Type B pancreatic cell (in vitro differentiated cells): ENCODE measurements at regions not wholly inside any gene's neighbourhood (a gene's known extent, or its start where the extent isn't known, plus 50 kb on each side); places are given as distances from the start of the nearest gene placed in this dataset.
"Not testable (repeated sequence)": the region's sequence is repeated elsewhere in the genome, so short reads cannot be mapped to it uniquely, and the experiment has no call there.

ENCODE experiments used
- DNase-seq: peaks from one replicate; pipeline ENCODE4 v3.0.0; 2021; ENCODE audit warnings: mixed read lengths; ENCODE audit not compliant: unreplicated experiment; ENCODE audit errors: extremely low spot score
- H3K27ac Mint-ChIP-seq: 2 replicates; pipeline ENCODE4 v1.8.0; 2021; ENCODE audit warnings: mild to moderate bottlenecking, mixed read lengths
- H3K27me3 Mint-ChIP-seq: 2 replicates; pipeline ENCODE4 v1.8.0; 2021; ENCODE audit warnings: mixed read lengths
- H3K36me3 Mint-ChIP-seq: 2 replicates; pipeline ENCODE4 v1.8.0; 2021; ENCODE audit warnings: mixed read lengths
- H3K4me1 Mint-ChIP-seq: one replicate; pipeline ENCODE4 v1.8.0; 2021; ENCODE audit warnings: mixed read lengths; ENCODE audit not compliant: unreplicated experiment
- H3K4me3 Mint-ChIP-seq: 2 replicates; pipeline ENCODE4 v1.8.0; 2021; ENCODE audit warnings: mild to moderate bottlenecking, mixed read lengths
- H3K9me3 Mint-ChIP-seq: 2 replicates; pipeline ENCODE4 v1.8.0; 2021; ENCODE audit warnings: mixed read lengths
- TF ChIP-seq, protein P1 (sequence below): fragments of 200-600 bp; sonication (generic); conservative IDR thresholded peaks from 2 replicates; pipeline ENCODE4 v1.5.0; 2021; ENCODE audit warnings: antibody characterized with exemption, mild to moderate bottlenecking

DNA sequence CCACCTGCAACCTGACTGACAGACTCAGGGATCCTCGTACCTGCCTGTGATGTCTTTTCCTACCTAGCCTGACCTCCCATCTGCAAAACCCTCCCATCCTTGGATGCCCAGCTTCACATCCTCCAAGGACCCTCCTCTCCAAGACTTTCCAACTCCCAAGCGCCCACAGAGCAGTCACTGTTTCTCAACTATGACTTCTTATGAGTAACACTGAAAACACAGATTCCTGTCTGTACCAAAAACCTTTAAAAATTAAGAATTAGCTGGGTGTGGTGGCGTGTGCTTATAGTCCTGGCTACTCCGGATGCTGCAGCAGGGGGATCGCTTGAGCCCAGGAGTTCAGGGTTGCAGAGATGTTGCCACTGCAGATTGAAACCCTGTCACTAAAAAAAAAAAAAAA, 181.9 kb downstream of the PSMG1 start:
- no peaks in the 10 kb centered on the region for H3K36me3 Mint-ChIP-seq
- H3K27ac Mint-ChIP-seq: no peak overlapping the region
- H3K27me3 Mint-ChIP-seq: peaks cover 5% of the 10 kb centered on the region
- no peak overlapping the region for H3K4me3 Mint-ChIP-seq
- H3K4me1 Mint-ChIP-seq: peaks cover 23% of the 10 kb centered on the region
- TF ChIP-seq, protein P1, sequence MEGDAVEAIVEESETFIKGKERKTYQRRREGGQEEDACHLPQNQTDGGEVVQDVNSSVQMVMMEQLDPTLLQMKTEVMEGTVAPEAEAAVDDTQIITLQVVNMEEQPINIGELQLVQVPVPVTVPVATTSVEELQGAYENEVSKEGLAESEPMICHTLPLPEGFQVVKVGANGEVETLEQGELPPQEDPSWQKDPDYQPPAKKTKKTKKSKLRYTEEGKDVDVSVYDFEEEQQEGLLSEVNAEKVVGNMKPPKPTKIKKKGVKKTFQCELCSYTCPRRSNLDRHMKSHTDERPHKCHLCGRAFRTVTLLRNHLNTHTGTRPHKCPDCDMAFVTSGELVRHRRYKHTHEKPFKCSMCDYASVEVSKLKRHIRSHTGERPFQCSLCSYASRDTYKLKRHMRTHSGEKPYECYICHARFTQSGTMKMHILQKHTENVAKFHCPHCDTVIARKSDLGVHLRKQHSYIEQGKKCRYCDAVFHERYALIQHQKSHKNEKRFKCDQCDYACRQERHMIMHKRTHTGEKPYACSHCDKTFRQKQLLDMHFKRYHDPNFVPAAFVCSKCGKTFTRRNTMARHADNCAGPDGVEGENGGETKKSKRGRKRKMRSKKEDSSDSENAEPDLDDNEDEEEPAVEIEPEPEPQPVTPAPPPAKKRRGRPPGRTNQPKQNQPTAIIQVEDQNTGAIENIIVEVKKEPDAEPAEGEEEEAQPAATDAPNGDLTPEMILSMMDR: no peak
- DNase-seq: no peak
- no peaks in the 10 kb centered on the region for H3K9me3 Mint-ChIP-seq

DNA sequence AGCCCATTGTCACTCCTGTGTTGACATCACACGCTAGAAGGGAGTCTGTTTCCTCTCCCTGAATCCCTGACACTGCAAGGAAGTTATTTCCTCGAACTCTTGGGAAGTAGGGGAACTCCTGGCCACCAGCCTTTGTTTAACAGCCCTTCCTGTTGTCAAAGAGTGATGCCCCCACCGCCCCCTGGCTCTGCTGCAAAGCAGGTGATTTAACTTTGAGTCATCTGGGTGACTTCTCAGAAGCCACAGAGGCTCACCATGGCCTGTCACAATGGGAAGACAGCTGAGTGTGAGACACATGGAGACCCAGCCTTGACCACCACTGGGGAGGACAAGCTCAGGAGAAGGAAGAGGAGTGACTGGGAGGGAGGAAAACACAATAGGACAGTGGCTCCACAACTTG, 182.8 kb downstream of the PSMG1 start:
- no peak for DNase-seq
- no peaks in the 10 kb centered on the region for H3K9me3 Mint-ChIP-seq
- H3K27ac Mint-ChIP-seq: no peak overlapping the region
- H3K36me3 Mint-ChIP-seq: no peaks in the 10 kb centered on the region
- TF ChIP-seq, protein P1: no peak
- H3K27me3 Mint-ChIP-seq: peaks cover 5% of the 10 kb centered on the region
- no peak overlapping the region for H3K4me3 Mint-ChIP-seq
- H3K4me1 Mint-ChIP-seq: peaks cover 23% of the 10 kb centered on the region

DNA sequence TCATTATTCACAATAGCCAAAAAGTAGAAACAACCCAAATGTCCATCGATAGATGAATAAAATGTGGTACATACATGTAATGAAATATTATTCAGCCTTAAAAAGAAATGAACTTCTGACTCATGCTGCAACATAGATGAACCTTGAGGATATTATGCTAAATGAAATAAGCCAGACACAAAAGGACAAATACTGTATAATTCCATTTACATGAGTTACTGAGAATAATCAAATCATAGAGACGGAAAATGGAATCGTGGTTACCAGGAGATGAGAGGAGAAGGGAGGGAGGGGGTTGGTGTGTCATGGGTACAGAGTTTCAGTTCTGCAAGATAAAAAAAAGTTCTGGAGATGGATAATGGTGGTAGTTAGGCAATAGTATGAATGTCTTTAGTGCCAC, 184.1 kb downstream of the PSMG1 start:
- H3K9me3 Mint-ChIP-seq: no peaks in the 10 kb centered on the region
- H3K36me3 Mint-ChIP-seq: no peaks in the 10 kb centered on the region
- no peak overlapping the region for H3K4me3 Mint-ChIP-seq
- no peak overlapping the region for H3K27ac Mint-ChIP-seq
- peaks cover 12% of the 10 kb centered on the region for H3K4me1 Mint-ChIP-seq
- no peak for DNase-seq
- peaks cover 12% of the 10 kb centered on the region for H3K27me3 Mint-ChIP-seq
- TF ChIP-seq, protein P1: no peak

DNA sequence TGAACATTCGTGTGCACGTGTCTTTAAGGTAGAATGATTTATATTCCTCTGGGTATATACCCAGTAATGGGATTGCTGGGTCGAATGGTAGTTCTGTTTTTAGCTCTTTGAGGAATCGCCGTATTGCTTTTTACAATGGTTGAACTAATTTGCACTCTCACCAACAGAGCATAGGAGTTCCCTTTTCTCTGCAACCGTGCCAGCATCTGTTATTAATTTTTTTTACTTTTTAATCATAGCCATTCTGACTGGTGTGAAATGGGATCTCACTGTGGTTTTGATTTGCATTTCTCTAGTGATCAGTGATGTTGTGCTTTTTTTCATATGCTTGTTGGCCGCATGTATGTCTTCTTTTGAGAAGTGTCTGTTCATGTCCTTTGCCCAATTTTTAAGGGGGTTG, 185.0 kb downstream of the PSMG1 start:
- not testable (repeated sequence) for H3K4me1 Mint-ChIP-seq, H3K9me3 Mint-ChIP-seq, H3K27ac Mint-ChIP-seq, H3K36me3 Mint-ChIP-seq, DNase-seq, H3K4me3 Mint-ChIP-seq
- H3K27me3 Mint-ChIP-seq: peaks cover 12% of the 10 kb centered on the region

DNA sequence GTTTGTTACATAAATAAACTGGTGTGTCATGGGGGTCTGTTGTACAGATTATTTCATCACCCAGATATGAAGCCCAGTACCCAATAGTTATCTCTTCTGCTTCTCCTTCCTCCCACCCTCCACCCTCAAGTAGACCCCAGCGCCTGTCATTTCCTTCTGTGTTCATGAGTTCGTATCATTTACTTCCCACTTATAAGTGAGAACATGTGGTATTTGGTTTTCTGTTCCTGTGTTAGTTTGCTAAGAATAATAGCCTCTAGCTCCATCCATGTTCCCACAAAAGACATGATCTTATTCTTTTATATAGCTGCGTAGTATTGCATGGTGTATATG, 185.4 kb downstream of the PSMG1 start:
- Mint-ChIP-seq H3K4me1 (peaks cover 14% of the 10 kb centered on the region), H3K27me3 (peaks cover 12% of the 10 kb centered on the region)
- H3K9me3 Mint-ChIP-seq, H3K4me3 Mint-ChIP-seq, H3K36me3 Mint-ChIP-seq, DNase-seq, H3K27ac Mint-ChIP-seq: not testable (repeated sequence)

DNA sequence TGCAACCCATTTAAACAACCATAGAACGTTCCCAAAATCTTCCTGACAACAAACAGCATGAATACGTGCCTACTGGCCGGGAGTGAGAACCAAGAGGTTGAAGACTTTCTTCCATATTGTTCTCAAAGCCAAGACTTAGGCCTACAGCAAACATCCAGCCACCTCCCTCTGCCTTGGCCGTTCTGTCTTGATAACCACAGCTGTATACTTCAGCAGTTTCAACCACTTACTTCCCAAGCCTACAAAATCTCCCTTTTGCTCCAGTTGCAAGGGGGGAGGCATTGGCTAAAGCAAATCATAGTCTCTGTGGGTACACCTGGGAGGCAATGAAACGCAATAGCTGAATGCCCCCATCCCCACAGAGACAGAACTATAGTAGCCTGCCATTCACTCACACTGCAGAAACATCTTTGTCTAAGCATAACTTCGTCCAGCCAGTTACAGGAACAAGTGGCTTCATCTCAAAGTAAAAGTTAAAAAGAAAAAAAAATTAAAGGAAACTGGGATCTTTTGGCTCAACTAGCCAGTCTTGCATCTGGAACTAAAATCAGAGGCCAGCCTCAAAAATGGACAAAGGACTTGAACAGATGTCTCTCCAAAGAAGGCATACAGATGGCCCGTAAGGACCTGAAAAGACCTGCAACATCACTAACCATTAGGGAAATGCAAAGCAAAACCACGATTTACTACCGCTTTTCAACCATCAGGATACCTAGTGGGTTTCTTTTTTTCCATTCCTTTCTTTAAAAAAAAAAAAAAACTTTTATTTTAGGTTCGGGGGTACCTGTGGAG, 186.0 kb downstream of the PSMG1 start:
- Mint-ChIP-seq H3K27ac (no peak overlapping the region), H3K36me3 (no peaks in the 10 kb centered on the region), H3K9me3 (no peaks in the 10 kb centered on the region), H3K27me3 (peaks cover 12% of the 10 kb centered on the region), H3K4me1 (peaks cover 18% of the 10 kb centered on the region), H3K4me3 (no peak overlapping the region)
- TF ChIP-seq, protein P1: no peak
- no peak for DNase-seq

DNA sequence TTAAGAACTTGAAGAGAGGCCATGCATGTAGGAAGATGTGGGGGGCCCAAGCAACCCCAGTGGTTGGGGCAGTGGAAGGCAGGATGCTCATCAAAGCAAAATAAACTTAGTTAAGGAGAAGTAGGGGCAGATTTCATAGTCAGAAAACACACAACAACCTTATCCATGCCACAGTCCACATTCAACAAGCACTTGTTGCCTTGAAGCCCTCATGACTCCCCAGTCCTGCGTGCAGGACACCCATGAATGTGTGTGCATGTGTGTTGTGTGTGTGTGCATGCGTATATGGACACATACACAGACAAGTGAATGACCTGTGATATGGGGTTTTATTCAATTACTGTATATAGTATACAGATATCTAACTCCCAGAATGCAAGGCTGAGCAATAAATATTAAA, 186.9 kb downstream of the PSMG1 start:
- peaks cover 12% of the 10 kb centered on the region for H3K27me3 Mint-ChIP-seq
- peaks cover 18% of the 10 kb centered on the region for H3K4me1 Mint-ChIP-seq
- TF ChIP-seq, protein P1: no peak
- no peaks in the 10 kb centered on the region for H3K9me3 Mint-ChIP-seq
- no peaks in the 10 kb centered on the region for H3K36me3 Mint-ChIP-seq
- DNase-seq: no peak
- H3K27ac Mint-ChIP-seq: no peak overlapping the region
- H3K4me3 Mint-ChIP-seq: no peak overlapping the region
